Thymus (tissue), 11 donors: ENCODE measurements at regions not wholly inside any gene's neighbourhood (a gene's known extent, or its start where the extent isn't known, plus 50 kb on each side); places are given as distances from the start of the nearest gene placed in this dataset.

ENCODE experiments used
- DNase-seq, 9 donors: peaks; one replicate each; pipeline ENCODE4 v3.0.0-alpha.2; 2013; ENCODE audit warnings: low spot score in 9 of 9, low read depth in 6 of 9, missing footprints in 1 of 9
- H3K27ac ChIP-seq, 2 donors: one replicate each; pipeline ENCODE4 v1.5.1; 2013; ENCODE audit warnings: control low read depth in 1 of 2, low read depth in 1 of 2, low read length in 1 of 2, mild to moderate bottlenecking in 1 of 2, moderate library complexity in 1 of 2
- H3K27me3 ChIP-seq, 2 donors: one replicate each; pipeline ENCODE4 v1.5.1; 2013; ENCODE audit warnings: low read length in 1 of 2; ENCODE audit not compliant: control insufficient read depth in 2 of 2, insufficient read depth in 1 of 2
- H3K36me3 ChIP-seq, 2 donors: one replicate each; pipeline ENCODE4 v1.5.1; 2013; ENCODE audit warnings: low read length in 1 of 2, mild to moderate bottlenecking in 1 of 2, moderate library complexity in 1 of 2; ENCODE audit not compliant: control insufficient read depth in 2 of 2, insufficient read depth in 2 of 2
- H3K4me1 ChIP-seq, 2 donors: one replicate each; pipeline ENCODE4 v1.5.1; 2013; ENCODE audit warnings: low read length in 2 of 2; ENCODE audit not compliant: control insufficient read depth in 2 of 2, insufficient read depth in 2 of 2
- H3K4me3 ChIP-seq, 2 donors: one replicate each; pipeline ENCODE4 v1.5.1; 2013; ENCODE audit warnings: low read length in 2 of 2, control low read depth in 1 of 2, mild to moderate bottlenecking in 1 of 2
- H3K9me3 ChIP-seq, 2 donors: one replicate each; pipeline ENCODE4 v1.5.1; 2013; ENCODE audit warnings: low read length in 1 of 2, mild to moderate bottlenecking in 1 of 2; ENCODE audit not compliant: control insufficient read depth in 2 of 2, insufficient read depth in 1 of 2
- WGBS: extraction: QIAGEN DNeasy Blood & Tissue Kit; methylation state at CpG from one replicate; pipeline ENCODE4 v1.1.7; 2013; 5-methylcytosine and 5-hydroxymethylcytosine counted together
- donor health status: healthy.

GRCh38 chr1:87678266-87678665 lies 349.6 kb downstream of the LMO4 start:
- DNase-seq: no peak
- H3K9me3 ChIP-seq: no peaks in the 10 kb centered on the region
- no peak overlapping the region for H3K27ac ChIP-seq
- no peak overlapping the region for H3K4me3 ChIP-seq
- no peaks in the 10 kb centered on the region for H3K36me3 ChIP-seq
- WGBS: 84% methylated on average over 1 of the region's 1 CpG
- no peaks in the 10 kb centered on the region for H3K27me3 ChIP-seq
- H3K4me1 ChIP-seq: no peaks in the 10 kb centered on the region

DNA sequence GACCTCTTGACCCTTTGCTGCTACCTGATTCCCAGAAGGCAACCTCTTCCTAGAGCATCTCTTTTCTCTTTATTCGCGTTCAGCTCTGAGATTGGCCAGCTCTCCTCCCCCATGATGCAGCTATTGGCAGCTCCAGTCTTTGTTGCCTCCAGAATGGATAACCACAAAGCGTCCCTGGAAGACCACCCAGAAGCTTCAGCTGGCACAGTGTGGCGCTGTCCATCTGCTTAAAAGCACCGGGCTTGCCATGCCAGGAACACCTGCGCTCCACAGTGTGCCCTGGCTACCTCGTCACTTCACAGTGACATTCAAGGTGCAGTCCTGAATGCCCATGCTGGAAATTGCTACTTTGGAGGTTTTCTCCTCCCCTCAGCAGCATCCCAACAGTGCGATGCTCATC lies 353.9 kb downstream of the LMO4 start:
- H3K9me3 ChIP-seq: no peaks in the 10 kb centered on the region
- no peak overlapping the region for H3K4me3 ChIP-seq
- H3K36me3 ChIP-seq: no peaks in the 10 kb centered on the region
- no peaks in the 10 kb centered on the region for H3K27me3 ChIP-seq
- peaks cover 0 to 8% of the 10 kb centered on the region in 2 donors for H3K4me1 ChIP-seq
- DNase-seq: no peak
- WGBS: 97% methylated on average over 8 of the region's 8 CpGs
- H3K27ac ChIP-seq: no peak overlapping the region

GRCh38 chr1:87683196-87683956 lies 354.7 kb downstream of the LMO4 start:
- H3K27ac ChIP-seq: no peak overlapping the region

DNA sequence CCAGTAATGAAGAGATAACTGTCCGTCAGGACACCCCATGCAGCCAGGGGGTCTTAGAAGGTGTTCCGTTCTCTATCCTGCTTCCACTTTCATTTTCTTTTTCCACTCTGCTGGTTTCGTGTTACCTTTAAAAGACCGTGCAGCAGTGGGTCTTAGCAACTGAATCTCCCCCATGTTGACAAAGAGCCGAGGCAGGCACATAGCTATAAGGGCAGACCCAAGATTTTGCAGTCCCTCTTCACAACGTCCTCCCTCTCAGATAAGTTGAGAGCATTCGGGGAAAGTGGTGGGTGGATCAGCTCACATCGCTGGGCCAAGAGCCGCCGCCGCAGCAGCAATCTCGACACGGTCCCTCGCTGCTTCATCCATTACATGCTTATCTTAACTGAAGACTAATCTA lies 355.5 kb downstream of the LMO4 start:
- H3K4me1 ChIP-seq: peaks cover 0 to 8% of the 10 kb centered on the region in 2 donors
- H3K9me3 ChIP-seq: no peaks in the 10 kb centered on the region
- peak in 5 of 9 donors; percentile 26 to 73 (median 43) for DNase-seq
- 77% methylated on average over 14 of the region's 14 CpGs for WGBS
- peak overlapping the region; percentile 14 to 29 for H3K4me3 ChIP-seq
- H3K36me3 ChIP-seq: no peaks in the 10 kb centered on the region
- H3K27ac ChIP-seq: peak overlapping the region in 1 of 2 donors; percentile 21
- H3K27me3 ChIP-seq: no peaks in the 10 kb centered on the region

More at GRCh38 chr1:87683196-87683956, 354.7 kb downstream of the LMO4 start:
- Histone ChIP-seq H3K9me3 (no peaks in the 10 kb centered on the region), H3K4me3 (no peak overlapping the region), H3K36me3 (no peaks in the 10 kb centered on the region), H3K27me3 (no peaks in the 10 kb centered on the region), H3K4me1 (peaks cover 0 to 8% of the 10 kb centered on the region in 2 donors)
- 95% methylated on average over 4 of the region's 4 CpGs for WGBS
- DNase-seq: peak in 1 of 9 donors; percentile 21

DNA sequence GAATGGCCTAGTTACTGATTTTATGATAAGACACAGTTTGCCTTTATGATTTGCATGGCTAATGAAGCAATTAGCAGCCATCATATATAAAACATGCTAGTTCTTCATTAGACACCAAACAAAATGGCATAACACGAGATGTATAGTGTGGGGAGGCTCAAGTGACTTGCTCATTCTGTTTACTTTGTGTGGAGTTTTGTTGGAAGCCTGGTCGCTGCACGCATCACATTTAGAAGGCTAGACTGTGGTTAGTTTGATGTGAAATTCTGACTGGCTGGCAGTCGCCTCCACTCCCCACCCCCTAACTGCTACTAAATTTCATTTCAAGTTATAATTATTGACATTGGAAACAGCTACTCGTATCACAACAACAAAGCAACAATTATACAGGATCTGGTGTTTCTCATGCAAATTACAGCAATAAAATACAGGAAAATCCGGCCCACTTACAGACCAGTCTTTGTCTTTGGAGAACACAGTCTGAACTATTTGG lies 356.1 kb downstream of the LMO4 start:
- Histone ChIP-seq H3K9me3 (no peaks in the 10 kb centered on the region), H3K4me1 (peaks cover 0 to 8% of the 10 kb centered on the region in 2 donors), H3K27me3 (no peaks in the 10 kb centered on the region), H3K4me3 (peak overlapping the region in 1 of 2 donors; percentile 14), H3K27ac (no peak overlapping the region), H3K36me3 (no peaks in the 10 kb centered on the region)
- 86% methylated on average over 6 of the region's 6 CpGs for WGBS
- peak in 5 of 9 donors; percentile 9 to 49 (median 18) for DNase-seq

DNA sequence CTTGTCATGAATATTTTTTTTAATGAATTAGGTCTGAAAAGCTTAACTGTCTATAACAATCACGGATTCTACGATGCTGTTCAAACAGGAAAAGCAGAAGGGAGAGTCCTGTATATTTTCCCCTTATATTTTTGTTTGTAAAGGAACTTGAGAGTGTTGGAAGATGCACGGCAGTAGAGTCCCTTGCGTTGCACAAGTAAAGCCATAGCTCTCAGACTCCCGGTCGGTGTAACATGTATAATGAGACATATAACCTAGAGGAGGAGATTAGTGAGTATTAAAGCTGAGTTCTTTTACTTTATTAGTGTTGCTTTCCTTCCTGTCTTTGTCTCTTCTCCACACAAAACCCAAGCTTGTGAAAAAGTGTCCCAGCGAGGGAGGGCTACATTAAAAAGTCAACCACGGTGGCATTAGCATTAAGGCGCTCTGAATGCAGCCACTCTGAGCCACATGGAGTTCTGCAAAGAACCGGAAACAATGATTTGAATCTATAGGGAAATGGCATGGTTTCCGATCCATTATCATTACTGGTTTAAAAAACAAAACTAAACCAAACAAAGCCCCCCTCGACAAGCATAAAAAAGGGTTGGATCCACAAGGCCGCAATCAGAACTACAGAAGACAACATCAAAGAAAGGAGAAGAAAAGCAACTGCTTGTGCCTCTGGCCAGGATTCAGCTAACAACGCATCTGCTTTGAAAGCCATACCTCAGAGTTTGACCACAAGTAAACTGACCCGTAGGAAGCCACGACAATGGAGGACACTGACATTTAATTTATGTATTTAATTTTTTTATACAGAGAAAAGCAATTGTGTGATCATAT lies 356.8 kb downstream of the LMO4 start:
- no peak overlapping the region for H3K4me3 ChIP-seq
- DNase-seq: peak in 1 of 9 donors; percentile 6

GRCh38 chr1:87686136-87686495 lies 357.4 kb downstream of the LMO4 start:
- no peaks in the 10 kb centered on the region for H3K36me3 ChIP-seq
- no peaks in the 10 kb centered on the region for H3K9me3 ChIP-seq
- H3K27me3 ChIP-seq: no peaks in the 10 kb centered on the region
- peaks cover 0 to 8% of the 10 kb centered on the region in 2 donors for H3K4me1 ChIP-seq
- H3K27ac ChIP-seq: no peak overlapping the region
- 99% methylated on average over 1 of the region's 1 CpG for WGBS
- no peak overlapping the region for H3K4me3 ChIP-seq
- no peak for DNase-seq

More for the DNA sequence above, 356.8 kb downstream of the LMO4 start:
- Histone ChIP-seq H3K36me3 (no peaks in the 10 kb centered on the region), H3K27me3 (no peaks in the 10 kb centered on the region), H3K27ac (no peak overlapping the region), H3K4me1 (peaks cover 0 to 8% of the 10 kb centered on the region in 2 donors), H3K9me3 (no peaks in the 10 kb centered on the region)
- WGBS: 90% methylated on average over 16 of the region's 16 CpGs

- 100% methylated on average over 1 of the region's 1 CpG for WGBS
- H3K9me3 ChIP-seq: no peaks in the 10 kb centered on the region
- no peaks in the 10 kb centered on the region for H3K36me3 ChIP-seq
- no peak overlapping the region for H3K27ac ChIP-seq
- peaks cover 0 to 8% of the 10 kb centered on the region in 2 donors for H3K4me1 ChIP-seq
- no peak overlapping the region for H3K4me3 ChIP-seq
- no peaks in the 10 kb centered on the region for H3K27me3 ChIP-seq
- DNase-seq: no peak
Measured at GRCh38 chr1:87686671-87687070, 358.0 kb downstream of the LMO4 start.

- WGBS: 98% methylated on average over 5 of the region's 5 CpGs
- Histone ChIP-seq H3K27me3 (no peaks in the 10 kb centered on the region), H3K9me3 (no peaks in the 10 kb centered on the region), H3K27ac (no peak overlapping the region), H3K36me3 (no peaks in the 10 kb centered on the region), H3K4me3 (no peak overlapping the region), H3K4me1 (peaks cover 0 to 8% of the 10 kb centered on the region in 2 donors)
- DNase-seq: no peak
Measured at GRCh38 chr1:87688136-87688535, 359.5 kb downstream of the LMO4 start.
